ENCODE measurements at regions not wholly inside any gene's neighbourhood (a gene's known extent, or its start where the extent isn't known, plus 50 kb on each side); places are given as distances from the start of the nearest gene placed in this dataset.

DNA sequence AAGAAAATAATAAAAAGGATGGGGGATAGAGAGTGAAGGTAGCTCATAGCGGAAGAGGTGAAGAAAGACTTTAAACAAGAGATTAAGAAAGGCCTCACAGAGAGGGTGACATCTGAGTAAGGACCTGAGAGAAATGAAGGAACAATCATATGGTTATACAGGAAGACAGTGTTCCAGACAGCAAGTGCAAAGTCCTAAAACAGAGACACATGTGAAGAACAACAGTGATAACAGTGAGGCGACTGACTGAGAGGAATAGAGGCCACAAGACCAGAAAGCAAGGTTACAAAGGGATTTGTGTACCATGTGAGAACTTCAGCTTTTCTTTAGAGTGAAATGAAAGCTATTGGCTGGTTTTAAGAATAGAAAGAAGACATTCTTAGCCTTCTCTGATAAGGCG lies 141.6 kb upstream of the PALMD start:
- Histone ChIP-seq H3K4me2 (ENCODE audit: insufficient read depth in 1 of 2, low read depth in 2 of 2, low read length in 2 of 2) (no peak overlapping the region), H3K4ac (replicated peaks; ENCODE audit: insufficient read length, low read depth, low read length) (no peak overlapping the region), H3K23me2 (ENCODE audit: low read depth, low read length) (no peaks in the 10 kb centered on the region), H2BK20ac (ENCODE audit: low read length) (0 out of 2 replicates have a peak overlapping the region, but pooled peaks have one; percentile 23), H2BK12ac (ENCODE audit: low read depth, low read length) (no peak overlapping the region), H3K4me1 (replicated peaks in 1 of 4; ENCODE audit: control insufficient read depth in 3 of 4, insufficient read depth in 4 of 4, low read length in 3 of 4) (no peaks in the 10 kb centered on the region), H3K27ac (ENCODE audit: low read depth, low read length) (no peak overlapping the region), H3K9me3 (ENCODE audit: insufficient read depth in 2 of 2, low read depth in 1 of 2, low read length in 1 of 2) (peaks cover 0 to 20% of the 10 kb centered on the region in 2 experiments; a peak in 2 of 4 replicates), H4K5ac (ENCODE audit: insufficient read length, low read depth, low read length) (no peak overlapping the region), H4K91ac (replicated peaks; ENCODE audit: insufficient read length, low read length) (no peak overlapping the region), H2BK120ac (replicated peaks; ENCODE audit: low read depth, low read length) (no peak overlapping the region), H3K36me3 (ENCODE audit: control insufficient read depth in 2 of 4, insufficient read depth in 4 of 4, low read length in 3 of 4) (peaks cover 0 to 8% (median 0%) of the 10 kb centered on the region in 4 experiments; a peak in 1 of 8 replicates), H3K23ac (ENCODE audit: insufficient read length) (no peak overlapping the region), H3K4me3 (ENCODE audit: extremely low read depth in 1 of 4, insufficient read depth in 2 of 4, low read depth in 3 of 4, low read length in 4 of 4) (no peak overlapping the region), H2AK5ac (ENCODE audit: low read depth, low read length) (no peak overlapping the region), H3K79me1 (ENCODE audit: low read depth, low read length) (no peaks in the 10 kb centered on the region), H3K14ac (ENCODE audit: insufficient read length) (no peak overlapping the region), H2AFZ (ENCODE audit: low read length) (no peak overlapping the region), H2BK5ac (ENCODE audit: low read depth, low read length) (no peak overlapping the region), H3K18ac (ENCODE audit: extremely low read depth, low read length) (no peak overlapping the region), H3K9ac (replicated peaks in 1 of 4; ENCODE audit: extremely low read depth in 1 of 4, low read depth in 3 of 4, low read length in 3 of 4) (no peak overlapping the region), H3K56ac (replicated peaks; ENCODE audit: insufficient read length, low read depth, low read length) (no peak overlapping the region), H4K8ac (ENCODE audit: extremely low read depth, insufficient read depth, low read length) (no peak overlapping the region), H4K20me1 (replicated peaks in 1 of 2; ENCODE audit: control insufficient read depth in 1 of 2, insufficient read depth in 2 of 2, low read length in 2 of 2) (no peaks in the 10 kb centered on the region), H3K79me2 (ENCODE audit: control insufficient read depth in 1 of 2, insufficient read depth in 2 of 2, low read length in 2 of 2) (no peaks in the 10 kb centered on the region), H2BK15ac (ENCODE audit: low read length) (no peak overlapping the region), H3K27me3 (replicated peaks in 1 of 4; ENCODE audit: control insufficient read depth in 3 of 4, extremely low read depth in 1 of 4, insufficient read depth in 3 of 4, low read length in 3 of 4) (no peaks in the 10 kb centered on the region)
- 95 to 100% methylated on average over 1 to 3 of the region's 3 CpGs for WGBS, 2 experiments (ENCODE audit: extremely low coverage in 1 of 2, insufficient coverage in 1 of 2, insufficient read length in 1 of 2, insufficient replicate concordance in 2 of 2, low coverage in 1 of 2, low lambda C conversion rate in 2 of 2, missing lambda C conversion rate in 1 of 2)
- POLR2A ChIA-PET (ENCODE audit: partially characterized antibody): interaction anchor here (0.9 kb wide), 1 partner anchor 15 kb away, joined by 3 read pairs; no protein-coding TSS in a partner anchor
- DNase-seq (ENCODE audit: low read depth in 1 of 2, low spot score in 2 of 2) (no peak), FAIRE-seq (no peak)
- CTCF ChIA-PET (ENCODE audit: partially characterized antibody): interaction anchor here (1.0 to 1.6 kb wide), 5 partner anchors 8 to 183 kb away, joined by 3 to 6 read pairs (median 4); no protein-coding TSS in a partner anchor
- TF ChIP-seq SP2 (IDR thresholded peaks at IDR 0.05; ENCODE audit: low read length): no peak
- no peak for TF ChIP-seq BACH1 (IDR thresholded peaks at IDR 0.05; ENCODE audit: low read length)
- TF ChIP-seq, protein P1, sequence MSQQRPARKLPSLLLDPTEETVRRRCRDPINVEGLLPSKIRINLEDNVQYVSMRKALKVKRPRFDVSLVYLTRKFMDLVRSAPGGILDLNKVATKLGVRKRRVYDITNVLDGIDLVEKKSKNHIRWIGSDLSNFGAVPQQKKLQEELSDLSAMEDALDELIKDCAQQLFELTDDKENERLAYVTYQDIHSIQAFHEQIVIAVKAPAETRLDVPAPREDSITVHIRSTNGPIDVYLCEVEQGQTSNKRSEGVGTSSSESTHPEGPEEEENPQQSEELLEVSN (IDR thresholded peaks at IDR 0.05): no peak
- no peak for TF ChIP-seq PHF8 (conservative IDR thresholded peaks at IDR 0.05; ENCODE audit: low read depth, low read length)
- no peak for TF ChIP-seq SAP30 (IDR thresholded peaks at IDR 0.05; ENCODE audit: insufficient read depth, insufficient replicate concordance, low read length)
- TF ChIP-seq CBX8 (IDR thresholded peaks at IDR 0.05; ENCODE audit: borderline replicate concordance, low read depth, low read length): no peak
- no peak for TF ChIP-seq RAD21 (IDR thresholded peaks at IDR 0.05 in 1 of 2, conservative IDR thresholded peaks at IDR 0.05 in 1 of 2; ENCODE audit: low read depth in 2 of 2, low read length in 2 of 2)
- no peak for TF ChIP-seq POLR2A (IDR thresholded peaks at IDR 0.05; ENCODE audit: control extremely low read depth in 1 of 2, low read depth in 2 of 2, low read length in 2 of 2)
- no peak for TF ChIP-seq TBP (IDR thresholded peaks at IDR 0.05; ENCODE audit: low read depth, low read length)
- no peak for TF ChIP-seq SP1 (IDR thresholded peaks at IDR 0.05; ENCODE audit: low read depth, low read length)
- TF ChIP-seq RFX5 (IDR thresholded peaks at IDR 0.05; ENCODE audit: borderline replicate concordance, low read depth, low read length): no peak
- TF ChIP-seq SIN3A (conservative IDR thresholded peaks at IDR 0.05 in 1 of 2, IDR thresholded peaks at IDR 0.05 in 1 of 2; ENCODE audit: low read depth in 1 of 2, low read length in 2 of 2): no peak
- TF ChIP-seq TEAD4 (IDR thresholded peaks at IDR 0.05; ENCODE audit: low read depth, low read length): no peak
- no peak for TF ChIP-seq POLR2AphosphoS5 (IDR thresholded peaks at IDR 0.05; ENCODE audit: low read depth, low read length)
- no peak for TF ChIP-seq ASH2L (IDR thresholded peaks at IDR 0.05; ENCODE audit: low read length)
